Lung (tissue), 11 donors: ENCODE measurements at regions not wholly inside any gene's neighbourhood (a gene's known extent, or its start where the extent isn't known, plus 50 kb on each side); places are given as distances from the start of the nearest gene placed in this dataset.

Source experiments
- ATAC-seq: fragments of 200-7000 bp; cut with Tn5 transposase; one replicate; pipeline ENCODE4 v1.9.1; 2020; ENCODE audit warnings: moderate number of reproducible peaks; ENCODE audit not compliant: insufficient read depth, low FRiP score
- DNase-seq, 3 donors: peaks; one replicate each; pipeline ENCODE4 v3.0.0-alpha.2; 2013 to 2017
- H3K27ac ChIP-seq, 2 donors: one replicate each; pipeline ENCODE4 v1.5.1; 2013; ENCODE audit warnings: mild to moderate bottlenecking in 2 of 2, moderate library complexity in 2 of 2, control low read depth in 1 of 2, inconsistent platforms in 1 of 2, low read depth in 1 of 2, low read length in 1 of 2
- H3K27me3 ChIP-seq, 3 donors: one replicate each; pipeline ENCODE4 v1.5.1; 2013; ENCODE audit warnings: low read length in 2 of 3; ENCODE audit not compliant: control insufficient read depth in 3 of 3, insufficient read depth in 3 of 3
- H3K36me3 ChIP-seq, 4 donors: one replicate each; pipeline ENCODE4 v1.5.1; 2013; ENCODE audit warnings: low read length in 4 of 4, mild to moderate bottlenecking in 1 of 4, moderate library complexity in 1 of 4; ENCODE audit not compliant: control insufficient read depth in 4 of 4, insufficient read depth in 4 of 4
- H3K4me1 ChIP-seq, 5 donors: one replicate each; pipeline ENCODE4 v1.5.1; 2013; ENCODE audit warnings: low read length in 5 of 5, mild to moderate bottlenecking in 2 of 5, moderate library complexity in 1 of 5; ENCODE audit not compliant: control insufficient read depth in 5 of 5, insufficient read depth in 5 of 5
- H3K4me3 ChIP-seq: one replicate; pipeline ENCODE4 v1.5.1; 2013; ENCODE audit warnings: mild to moderate bottlenecking, control low read depth, moderate library complexity
- H3K9ac ChIP-seq, 2 donors: one replicate each; pipeline ENCODE4 v1.5.1; 2013; ENCODE audit warnings: low read length in 2 of 2, control low read depth in 1 of 2; ENCODE audit not compliant: insufficient read depth in 1 of 2
- H3K9me3 ChIP-seq, 4 donors: one replicate each; pipeline ENCODE4 v1.5.1; 2013; ENCODE audit warnings: low read length in 3 of 4, mild to moderate bottlenecking in 1 of 4, moderate library complexity in 1 of 4; ENCODE audit not compliant: control insufficient read depth in 4 of 4, insufficient read depth in 3 of 4
- CTCF ChIP-seq: IDR thresholded peaks from 2 replicates; pipeline ENCODE4 v1.5.1; 2012; ENCODE audit warnings: mild to moderate bottlenecking; ENCODE audit errors: control extremely low read depth, extremely low read depth
- WGBS, 2 donors: extraction: QIAGEN DNeasy Blood & Tissue Kit; methylation state at CpG; one replicate each; pipeline ENCODE4 v1.1.7; 2013; 5-methylcytosine and 5-hydroxymethylcytosine counted together
- donor health status: control.
- donor health status: control.
- donor health status: Bipolar disorder and iron deficiency.
- donor health status: healthy.
- donor health status: DM: yes; HTN: yes; CAD: no.

- Histone ChIP-seq H3K36me3 (no peaks in the 10 kb centered on the region), H3K9ac (no peak overlapping the region), H3K27me3 (no peaks in the 10 kb centered on the region), H3K4me3 (no peak overlapping the region), H3K27ac (no peak overlapping the region), H3K9me3 (no peaks in the 10 kb centered on the region), H3K4me1 (peaks cover 0 to 6% (median 0%) of the 10 kb centered on the region in 5 donors)
- ATAC-seq (no peak), DNase-seq (no peak)
- no peak for TF ChIP-seq CTCF
- 71 to 81% methylated on average over 5 of the region's 5 CpGs for WGBS, 2 donors
These were observed 1722.5 kb upstream of the ACO1 start for GRCh38 chr9:30661925-30662324.

DNA sequence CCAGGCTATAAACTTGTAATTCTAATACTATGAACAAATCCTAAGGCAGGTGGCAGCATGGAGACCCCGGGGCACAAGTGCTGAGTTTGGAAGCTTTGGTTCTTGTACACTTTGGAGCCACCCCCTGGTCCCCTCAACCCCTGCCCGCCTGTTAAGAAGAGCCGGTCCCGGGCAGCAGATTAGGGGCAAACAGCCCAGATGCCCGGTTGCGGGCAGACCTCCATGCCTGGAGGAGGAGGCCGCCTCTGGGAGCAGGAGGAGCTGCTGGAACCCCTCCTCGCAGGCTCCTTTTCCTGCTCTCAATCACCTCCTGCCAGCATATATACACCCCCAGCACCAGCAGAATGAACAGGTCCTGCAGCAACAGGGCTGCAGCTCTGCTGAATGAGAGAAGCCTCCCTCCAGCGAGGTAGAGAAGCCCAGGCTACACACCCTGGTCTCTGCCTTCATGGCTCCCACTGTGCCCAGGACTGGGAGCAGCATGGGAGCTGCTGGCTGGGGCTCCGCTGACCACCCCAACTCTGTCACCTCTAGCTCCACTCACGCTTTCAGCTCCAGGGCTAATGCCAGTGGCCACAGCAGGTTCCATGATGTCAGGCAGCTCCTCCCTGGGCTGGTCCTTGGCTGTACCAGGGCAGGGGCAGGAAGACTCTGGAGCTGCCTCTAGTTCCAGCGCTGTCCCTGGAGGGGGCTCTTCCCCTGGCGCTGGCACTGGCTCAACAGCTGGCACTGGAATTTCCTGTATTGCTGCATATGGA is 1713.5 kb upstream of the ACO1 start:
- ATAC-seq = no peak

DNA sequence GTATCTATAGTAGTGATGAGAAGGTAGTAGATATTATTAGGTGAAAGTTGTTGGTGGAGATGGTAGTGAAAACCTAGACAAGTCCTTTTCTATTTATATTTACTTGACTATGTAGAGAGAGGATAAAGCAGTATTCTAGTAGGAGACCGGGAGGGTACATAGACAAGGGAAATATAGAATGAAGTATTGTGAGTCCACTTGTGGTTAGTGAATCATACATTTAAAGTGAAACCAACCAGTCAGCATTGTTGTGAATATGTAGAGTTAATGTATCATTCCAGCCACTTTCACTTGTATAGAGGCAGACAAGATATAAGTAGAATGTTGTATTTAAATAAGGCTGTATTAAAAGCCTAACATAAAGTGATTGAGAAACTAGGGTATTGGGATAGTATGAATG is 1711.3 kb upstream of the ACO1 start:
- Histone ChIP-seq H3K27ac (no peak overlapping the region), H3K9ac (no peak overlapping the region), H3K4me1 (no peaks in the 10 kb centered on the region), H3K27me3 (no peaks in the 10 kb centered on the region), H3K9me3 (no peaks in the 10 kb centered on the region), H3K4me3 (no peak overlapping the region), H3K36me3 (no peaks in the 10 kb centered on the region)
- no peak for TF ChIP-seq CTCF
- ATAC-seq (no peak), DNase-seq (no peak)
- 89 to 94% methylated on average over 1 of the region's 1 CpG for WGBS, 2 donors

More for the DNA sequence above, 1713.5 kb upstream of the ACO1 start:
- no peak for TF ChIP-seq CTCF
- Histone ChIP-seq H3K9ac (no peak overlapping the region), H3K27me3 (no peaks in the 10 kb centered on the region), H3K4me1 (no peaks in the 10 kb centered on the region), H3K36me3 (no peaks in the 10 kb centered on the region), H3K9me3 (no peaks in the 10 kb centered on the region), H3K4me3 (no peak overlapping the region), H3K27ac (no peak overlapping the region)
- DNase-seq = no peak
- 86 to 87% methylated on average over 13 of the region's 13 CpGs for WGBS, 2 donors

DNA sequence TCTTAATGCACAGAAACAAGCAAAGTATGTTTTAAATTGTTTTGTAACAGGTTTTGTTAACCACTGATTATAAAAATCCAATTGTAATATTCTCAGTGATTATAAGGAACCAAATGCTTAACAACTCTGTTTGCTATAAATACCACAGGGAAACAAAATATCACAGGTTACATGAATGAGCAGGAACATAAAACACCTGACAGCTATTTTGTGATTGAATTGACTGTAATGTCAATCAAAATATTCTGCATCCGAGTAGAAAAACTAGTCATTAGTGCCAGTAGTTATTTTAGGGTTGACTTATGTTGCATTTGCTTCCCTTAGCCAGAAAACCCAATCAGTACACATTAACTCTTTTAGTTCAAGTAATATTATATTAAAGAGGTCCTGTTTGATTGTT is 1707.8 kb upstream of the ACO1 start:
- TF ChIP-seq CTCF = no peak
- no peak for DNase-seq
- Histone ChIP-seq H3K36me3 (no peaks in the 10 kb centered on the region), H3K4me3 (no peak overlapping the region), H3K27ac (no peak overlapping the region), H3K9ac (no peak overlapping the region), H3K4me1 (no peaks in the 10 kb centered on the region), H3K9me3 (no peaks in the 10 kb centered on the region), H3K27me3 (no peaks in the 10 kb centered on the region)
- ATAC-seq = no peak
- WGBS, 2 donors = 56 to 63% methylated on average over 1 of the region's 1 CpG
